GM12872 (cell line): ENCODE measurements at regions not wholly inside any gene's neighbourhood (a gene's known extent, or its start where the extent isn't known, plus 50 kb on each side); places are given as distances from the start of the nearest gene placed in this dataset.
A peak's percentile ranks its signal among the peaks of the same experiment; 100 is the strongest.

ENCODE experiments used
- TF ChIP-seq, protein P1 (sequence below): IDR thresholded peaks from 3 replicates; pipeline ENCODE4 v1.5.1; 2011; ENCODE audit warnings: low read depth, mild to moderate bottlenecking, low read length, moderate library complexity; ENCODE audit not compliant: insufficient read depth

- TF ChIP-seq, protein P1, sequence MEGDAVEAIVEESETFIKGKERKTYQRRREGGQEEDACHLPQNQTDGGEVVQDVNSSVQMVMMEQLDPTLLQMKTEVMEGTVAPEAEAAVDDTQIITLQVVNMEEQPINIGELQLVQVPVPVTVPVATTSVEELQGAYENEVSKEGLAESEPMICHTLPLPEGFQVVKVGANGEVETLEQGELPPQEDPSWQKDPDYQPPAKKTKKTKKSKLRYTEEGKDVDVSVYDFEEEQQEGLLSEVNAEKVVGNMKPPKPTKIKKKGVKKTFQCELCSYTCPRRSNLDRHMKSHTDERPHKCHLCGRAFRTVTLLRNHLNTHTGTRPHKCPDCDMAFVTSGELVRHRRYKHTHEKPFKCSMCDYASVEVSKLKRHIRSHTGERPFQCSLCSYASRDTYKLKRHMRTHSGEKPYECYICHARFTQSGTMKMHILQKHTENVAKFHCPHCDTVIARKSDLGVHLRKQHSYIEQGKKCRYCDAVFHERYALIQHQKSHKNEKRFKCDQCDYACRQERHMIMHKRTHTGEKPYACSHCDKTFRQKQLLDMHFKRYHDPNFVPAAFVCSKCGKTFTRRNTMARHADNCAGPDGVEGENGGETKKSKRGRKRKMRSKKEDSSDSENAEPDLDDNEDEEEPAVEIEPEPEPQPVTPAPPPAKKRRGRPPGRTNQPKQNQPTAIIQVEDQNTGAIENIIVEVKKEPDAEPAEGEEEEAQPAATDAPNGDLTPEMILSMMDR: peak; percentile 55
These were observed 168.8 kb downstream of the TMEM26 start for GRCh38 chr10:61284222-61284890.

DNA sequence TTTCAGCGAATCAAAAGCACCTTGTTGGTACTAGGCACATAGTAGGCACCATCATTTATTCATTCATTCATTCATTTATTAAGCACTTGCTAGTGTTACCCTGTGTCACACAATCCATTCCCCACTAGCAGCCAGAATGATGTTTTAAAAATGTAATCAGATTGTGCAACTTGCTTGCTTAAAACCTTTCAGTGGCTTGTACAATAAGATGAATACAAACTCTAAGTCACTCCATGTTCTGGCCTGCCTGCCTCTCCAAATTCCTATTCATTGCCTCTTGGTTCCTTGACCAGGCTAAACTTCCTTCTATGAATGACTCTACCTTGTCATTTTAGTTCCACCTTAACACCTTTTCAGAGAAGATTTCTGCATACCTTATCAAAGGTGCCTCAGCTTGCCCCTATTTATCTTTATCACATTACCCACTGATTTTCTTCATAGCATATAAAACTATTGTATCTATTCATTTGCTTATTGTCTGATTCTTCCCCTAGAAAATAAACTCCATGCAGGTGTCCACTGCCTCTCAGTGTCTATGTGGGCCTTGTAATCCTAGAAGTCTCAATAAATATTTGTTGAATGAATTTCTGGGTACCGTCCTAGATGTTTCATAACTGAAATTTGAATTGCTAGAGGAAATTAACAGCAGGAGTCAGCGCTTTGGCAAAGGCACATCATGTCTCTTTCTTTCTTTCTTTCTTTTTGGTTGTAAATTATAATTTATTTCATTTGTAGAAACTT is 169.5 kb downstream of the TMEM26 start:
- TF ChIP-seq, protein P1: no peak

GRCh38 chr10:61283066-61283465 is 170.1 kb downstream of the TMEM26 start:
- TF ChIP-seq, protein P1: no peak

DNA sequence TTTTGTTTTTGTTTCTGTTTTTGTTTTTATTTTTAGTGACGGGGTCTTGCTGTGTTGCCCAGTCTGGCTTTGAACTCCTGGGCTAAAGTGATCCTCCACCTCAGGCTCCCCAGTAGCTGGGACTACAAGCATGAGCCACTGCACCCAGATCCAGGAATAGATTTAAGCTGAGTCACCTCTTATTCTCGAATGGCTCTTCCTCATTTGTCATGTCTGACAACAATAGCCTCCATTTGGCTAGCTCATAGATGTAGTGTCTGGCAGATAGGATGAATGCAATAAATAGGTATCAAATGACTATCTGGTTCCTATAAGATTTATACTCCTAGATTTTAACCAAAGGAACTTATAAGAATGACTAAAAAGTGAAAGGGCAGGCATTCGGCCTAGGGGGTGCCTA is 172.9 kb downstream of the TMEM26 start:
- TF ChIP-seq, protein P1: no peak

GRCh38 chr10:61279400-61279799 is 173.8 kb downstream of the TMEM26 start:
- TF ChIP-seq, protein P1: no peak

- TF ChIP-seq, protein P1: no peak
These were observed 174.6 kb downstream of the TMEM26 start for GRCh38 chr10:61278556-61278955.

- TF ChIP-seq, protein P1: no peak
These were observed 180.4 kb downstream of the TMEM26 start for GRCh38 chr10:61272781-61273180.
